Astrocyte of the cerebellum (primary cell): ENCODE measurements at regions not wholly inside any gene's neighbourhood (a gene's known extent, or its start where the extent isn't known, plus 50 kb on each side); places are given as distances from the start of the nearest gene placed in this dataset.

Experiments
- DNase-seq: peaks from one replicate; pipeline ENCODE4 v3.0.0-alpha.2; 2011; ENCODE audit warnings: low read depth
- H3K4me3 ChIP-seq: 2 replicates; pipeline ENCODE4 v1.5.1; 2011; ENCODE audit warnings: mild to moderate bottlenecking, low read depth, low read length, moderate library complexity
- CTCF ChIP-seq: IDR thresholded peaks from 2 replicates; pipeline ENCODE4 v1.5.1; 2012; ENCODE audit warnings: low read length, low read depth, moderate library complexity, mild to moderate bottlenecking; ENCODE audit errors: missing control alignments
- in situ Hi-C: cut with HindIII; loops from 2 replicates; pipeline ENCODE4 v1.10.0; 2017; ENCODE audit warnings: low sequenced_read_pairs

GRCh38 chr12:115260762-115261675 is 577.0 kb upstream of the TBX3 start:
- no peak overlapping the region for H3K4me3 ChIP-seq
- TF ChIP-seq CTCF = no peak
- in situ Hi-C loops = no loop called here
- no peak for DNase-seq

GRCh38 chr12:115259968-115260747 is 576.2 kb upstream of the TBX3 start:
- H3K4me3 ChIP-seq = no peak overlapping the region
- TF ChIP-seq CTCF = no peak
- in situ Hi-C loops = no loop called here
- no peak for DNase-seq

- in situ Hi-C loops = no loop called here
- DNase-seq = no peak
- TF ChIP-seq CTCF = no peak
Measured at GRCh38 chr12:115257791-115258190, 573.8 kb upstream of the TBX3 start.

GRCh38 chr12:115255962-115256361 is 572.0 kb upstream of the TBX3 start:
- no peak overlapping the region for H3K4me3 ChIP-seq
- no peak for TF ChIP-seq CTCF
- no peak for DNase-seq
- in situ Hi-C loops = no loop called here

More at GRCh38 chr12:115257791-115258190, 573.8 kb upstream of the TBX3 start:
- no peak overlapping the region for H3K4me3 ChIP-seq

- TF ChIP-seq CTCF = no peak
- in situ Hi-C loops = no loop called here
- H3K4me3 ChIP-seq = no peak overlapping the region
- DNase-seq = no peak
Measured at GRCh38 chr12:115255257-115255656, 571.3 kb upstream of the TBX3 start.

- in situ Hi-C loops = no loop called here
- no peak for DNase-seq
- TF ChIP-seq CTCF = no peak
- no peak overlapping the region for H3K4me3 ChIP-seq
Measured at GRCh38 chr12:115253049-115253448, 569.1 kb upstream of the TBX3 start.
